ENCODE measurements at regions not wholly inside any gene's neighbourhood (a gene's known extent, or its start where the extent isn't known, plus 50 kb on each side); places are given as distances from the start of the nearest gene placed in this dataset.

GRCh38 chr3:191808073-191808472 is 347.1 kb downstream of the PYDC2 start:
- 90 to 97% (median 93%) methylated on average over 3 of the region's 3 CpGs for WGBS, 5 donors
- H3K9me3 ChIP-seq, result peaks cover 1 to 42% (median 18%) of the 10 kb centered on the region in 4 donors
- H3K27me3 ChIP-seq, result no peaks in the 10 kb centered on the region
- no peaks in the 10 kb centered on the region for H3K36me3 ChIP-seq
- H3K4me3 ChIP-seq, result no peak overlapping the region
- no peak overlapping the region for H3K27ac ChIP-seq
- no peak for DNase-seq
- H3K4me1 ChIP-seq, result no peaks in the 10 kb centered on the region
- TF ChIP-seq CTCF (IDR thresholded peaks at IDR 0.05) (no peak), POLR2A (IDR thresholded peaks at IDR 0.05) (no peak), POLR2AphosphoS5 (IDR thresholded peaks at IDR 0.05) (no peak), EP300 (IDR thresholded peaks at IDR 0.05) (no peak)
- intact Hi-C loops (cut with DNase I; ENCODE audit: low total_unique reads), result no loop called here

GRCh38 chr3:191809326-191809949 is 348.5 kb downstream of the PYDC2 start:
- DNase-seq, result no peak
- Histone ChIP-seq H3K4me3 (no peak overlapping the region), H3K4me1 (no peaks in the 10 kb centered on the region), H3K27me3 (no peaks in the 10 kb centered on the region), H3K36me3 (no peaks in the 10 kb centered on the region), H3K9me3 (peaks cover 0 to 38% (median 16%) of the 10 kb centered on the region in 4 donors), H3K27ac (no peak overlapping the region)
- intact Hi-C loops (cut with DNase I; ENCODE audit: low total_unique reads), result no loop called here
- WGBS, 5 donors, result 92 to 95% (median 94%) methylated on average over 1 of the region's 1 CpG
- no peak for TF ChIP-seq CTCF (IDR thresholded peaks at IDR 0.05)
- TF ChIP-seq POLR2AphosphoS5 (IDR thresholded peaks at IDR 0.05), result no peak
- no peak for TF ChIP-seq POLR2A (IDR thresholded peaks at IDR 0.05)
- TF ChIP-seq EP300 (IDR thresholded peaks at IDR 0.05), result no peak

GRCh38 chr3:191813245-191813644 is 352.3 kb downstream of the PYDC2 start:
- H3K27ac ChIP-seq, result no peak overlapping the region
- no peak for TF ChIP-seq POLR2AphosphoS5 (IDR thresholded peaks at IDR 0.05)
- no peak for TF ChIP-seq EP300 (IDR thresholded peaks at IDR 0.05)
- TF ChIP-seq POLR2A (IDR thresholded peaks at IDR 0.05), result no peak
- no peak for TF ChIP-seq CTCF (IDR thresholded peaks at IDR 0.05)
- intact Hi-C loops (cut with DNase I; ENCODE audit: low total_unique reads), result no loop called here

GRCh38 chr3:191848818-191849217 is 387.9 kb downstream of the PYDC2 start:
- Histone ChIP-seq H3K36me3 (no peaks in the 10 kb centered on the region), H3K4me3 (no peak overlapping the region), H3K27me3 (no peaks in the 10 kb centered on the region), H3K4me1 (no peaks in the 10 kb centered on the region), H3K27ac (no peak overlapping the region), H3K9me3 (no peaks in the 10 kb centered on the region)
- DNase-seq, result no peak
- intact Hi-C loops (cut with DNase I; ENCODE audit: low total_unique reads), result no loop called here
- TF ChIP-seq POLR2A (IDR thresholded peaks at IDR 0.05) (no peak), CTCF (IDR thresholded peaks at IDR 0.05) (no peak), POLR2AphosphoS5 (IDR thresholded peaks at IDR 0.05) (no peak), EP300 (IDR thresholded peaks at IDR 0.05) (no peak)

More at GRCh38 chr3:191813245-191813644, 352.3 kb downstream of the PYDC2 start:
- Histone ChIP-seq H3K4me3 (no peak overlapping the region), H3K4me1 (no peaks in the 10 kb centered on the region), H3K36me3 (no peaks in the 10 kb centered on the region), H3K27me3 (no peaks in the 10 kb centered on the region), H3K9me3 (peaks cover 0 to 24% (median 13%) of the 10 kb centered on the region in 4 donors)
- DNase-seq, result no peak

All from stomach (tissue), 8 donors.